ENCODE measurements at regions not wholly inside any gene's neighbourhood (a gene's known extent, or its start where the extent isn't known, plus 50 kb on each side); places are given as distances from the start of the nearest gene placed in this dataset.

GRCh38 chr4:27304751-27305150 lies 444.1 kb downstream of the STIM2 start:
- H3K9me3 ChIP-seq (replicated peaks; ENCODE audit: control insufficient read depth, insufficient read depth, low read length), result no peaks in the 10 kb centered on the region
- H3K4me1 ChIP-seq (ENCODE audit: control insufficient read depth, insufficient read depth, low read length), result no peaks in the 10 kb centered on the region
- POLR2A ChIA-PET, result no interaction called here
- no peaks in the 10 kb centered on the region for H3K36me3 ChIP-seq (ENCODE audit: control insufficient read depth in 2 of 2, insufficient read depth in 2 of 2, low read length in 1 of 2)
- in situ Hi-C loops (cut with MboI), result no loop called here
- DNase-seq (ENCODE audit: low read depth, low spot score), result no peak
- FAIRE-seq, result no peak
- H3K9ac ChIP-seq (ENCODE audit: control insufficient read depth, insufficient read depth, low read length), result no peak overlapping the region
- RAD21 ChIA-PET (ENCODE audit: unreplicated experiment), result no interaction called here
- no peak for TF ChIP-seq RBBP5 (conservative IDR thresholded peaks at IDR 0.05)
- TF ChIP-seq PAX5 (IDR thresholded peaks at IDR 0.05; ENCODE audit: borderline replicate concordance, low read depth, low read length), result no peak
- no peak for TF ChIP-seq CHD2 (IDR thresholded peaks at IDR 0.05; ENCODE audit: borderline replicate concordance, low read depth, low read length)
- TF ChIP-seq E4F1 (IDR thresholded peaks at IDR 0.05; ENCODE audit: borderline replicate concordance, partially characterized antibody), result no peak
- no peak for TF ChIP-seq MYB (IDR thresholded peaks at IDR 0.05; ENCODE audit: borderline replicate concordance, low read depth, low read length)
- TF ChIP-seq ASH2L (IDR thresholded peaks at IDR 0.05; ENCODE audit: borderline replicate concordance, low read depth), result no peak
- no peak for TF ChIP-seq REST (IDR thresholded peaks at IDR 0.05; ENCODE audit: low read depth, low read length)
- no peak for TF ChIP-seq CREB1 (IDR thresholded peaks at IDR 0.05; ENCODE audit: low read depth)
- TF ChIP-seq SPI1 (IDR thresholded peaks at IDR 0.05; ENCODE audit: borderline replicate concordance, insufficient read depth, low read depth, low read length), result no peak
- TF ChIP-seq ZBTB11 (CRISPR knock-in tag; IDR thresholded peaks at IDR 0.05), result no peak
- TF ChIP-seq TCF3 (IDR thresholded peaks at IDR 0.05; ENCODE audit: borderline replicate concordance, insufficient read depth, low read depth, low read length), result no peak
- BruUV-seq (replicated peaks), result no TSS peak
- no peak overlapping the region for H3K4me3 ChIP-seq
- H3K4me2 ChIP-seq (ENCODE audit: control insufficient read depth, insufficient read depth), result no peak overlapping the region
- no peaks in the 10 kb centered on the region for H4K20me1 ChIP-seq (ENCODE audit: control insufficient read depth, insufficient read depth)
- H2AFZ ChIP-seq (ENCODE audit: control insufficient read depth, low read depth, low read length), result no peak overlapping the region
- WGBS (ENCODE audit: insufficient coverage, insufficient replicate concordance, low lambda C conversion rate, missing lambda C conversion rate), result 0% methylated on average over 1 of the region's 1 CpG
- CTCF ChIA-PET, result interaction anchor here (1.3 kb wide), 1 partner anchor 51 kb away, joined by 3 read pairs; no protein-coding TSS in a partner anchor
- no peaks in the 10 kb centered on the region for H3K79me2 ChIP-seq (ENCODE audit: control insufficient read depth, insufficient read depth, low read length)
- intact Hi-C loops (cut with micrococcal nuclease; ENCODE audit: unreplicated experiment), result no loop called here
- SMC1A ChIA-PET (ENCODE audit: uncharacterized antibody, unreplicated experiment), result no interaction called here
- H3K27me3 ChIP-seq (replicated peaks in 1 of 2; ENCODE audit: control insufficient read depth in 2 of 2, insufficient read depth in 2 of 2, low read length in 1 of 2), result no peaks in the 10 kb centered on the region
- no peak for ATAC-seq
- H3K27ac ChIP-seq (ENCODE audit: control insufficient read depth, insufficient read depth), result no peak overlapping the region

All from GM12878 (cell line).